ENCODE measurements at regions not wholly inside any gene's neighbourhood (a gene's known extent, or its start where the extent isn't known, plus 50 kb on each side); places are given as distances from the start of the nearest gene placed in this dataset.

DNA sequence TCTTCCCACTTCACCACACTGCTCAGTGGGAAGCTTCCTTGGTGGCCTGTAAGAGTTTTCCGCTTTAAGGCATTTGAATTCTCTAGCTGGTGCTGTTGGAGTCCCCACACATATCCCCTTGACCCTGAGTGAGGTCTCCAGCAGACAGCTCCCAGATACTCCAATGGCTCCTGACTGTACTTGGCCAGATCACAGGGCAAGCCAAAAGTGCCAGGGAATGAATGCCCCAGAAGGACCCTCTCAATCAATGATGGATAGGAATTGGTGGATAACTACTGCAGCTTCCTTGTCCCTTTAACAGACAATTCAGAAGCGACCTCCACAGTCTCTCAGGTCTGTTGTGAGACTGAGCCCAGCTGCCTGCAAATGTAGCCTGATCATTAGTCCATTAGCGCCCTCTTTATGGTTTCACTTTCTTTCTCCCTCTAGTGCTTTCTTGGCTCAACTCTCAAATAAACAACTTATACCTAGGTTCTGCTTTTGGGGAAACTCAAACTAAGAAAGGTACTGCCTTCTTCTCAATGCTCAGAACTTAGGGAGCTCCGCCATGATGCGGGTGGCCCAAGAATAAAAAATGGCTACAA lies 283.0 kb downstream of the TCF7L2 start:
- TF ChIP-seq EZH2 (optimal IDR thresholded peaks at IDR 0.05; ENCODE audit: low read depth, low read length): no peak
- TF ChIP-seq, protein P1, sequence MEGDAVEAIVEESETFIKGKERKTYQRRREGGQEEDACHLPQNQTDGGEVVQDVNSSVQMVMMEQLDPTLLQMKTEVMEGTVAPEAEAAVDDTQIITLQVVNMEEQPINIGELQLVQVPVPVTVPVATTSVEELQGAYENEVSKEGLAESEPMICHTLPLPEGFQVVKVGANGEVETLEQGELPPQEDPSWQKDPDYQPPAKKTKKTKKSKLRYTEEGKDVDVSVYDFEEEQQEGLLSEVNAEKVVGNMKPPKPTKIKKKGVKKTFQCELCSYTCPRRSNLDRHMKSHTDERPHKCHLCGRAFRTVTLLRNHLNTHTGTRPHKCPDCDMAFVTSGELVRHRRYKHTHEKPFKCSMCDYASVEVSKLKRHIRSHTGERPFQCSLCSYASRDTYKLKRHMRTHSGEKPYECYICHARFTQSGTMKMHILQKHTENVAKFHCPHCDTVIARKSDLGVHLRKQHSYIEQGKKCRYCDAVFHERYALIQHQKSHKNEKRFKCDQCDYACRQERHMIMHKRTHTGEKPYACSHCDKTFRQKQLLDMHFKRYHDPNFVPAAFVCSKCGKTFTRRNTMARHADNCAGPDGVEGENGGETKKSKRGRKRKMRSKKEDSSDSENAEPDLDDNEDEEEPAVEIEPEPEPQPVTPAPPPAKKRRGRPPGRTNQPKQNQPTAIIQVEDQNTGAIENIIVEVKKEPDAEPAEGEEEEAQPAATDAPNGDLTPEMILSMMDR (IDR thresholded peaks at IDR 0.05; ENCODE audit: low read length): no peak
- no peak for TF ChIP-seq EZH2phosphoT487 (IDR thresholded peaks at IDR 0.05; ENCODE audit: low read length)

Measured in MM.1S (cell line).